B cell (primary cell): ENCODE measurements at regions not wholly inside any gene's neighbourhood (a gene's known extent, or its start where the extent isn't known, plus 50 kb on each side); places are given as distances from the start of the nearest gene placed in this dataset.

ENCODE experiments used
- ATAC-seq: fragments of 200-7000 bp; cut with Tn5 transposase; one replicate; pipeline ENCODE4 v1.10.0; 2021; ENCODE audit warnings: low read depth, mild to moderate bottlenecking, moderate number of reproducible peaks, moderate library complexity
- CTCF ChIA-PET: fragments of 350-600 bp; sonication (Branson Sonifier 250); formaldehyde crosslinking; loops from one replicate; lab custom pipeline; 2021; ENCODE audit warnings: antibody characterized with exemption, inconsistent platforms; lab: Charles Lee
- POLR2A ChIA-PET: fragments of 350-600 bp; sonication (Branson Sonifier 250); formaldehyde crosslinking; loops from one replicate; lab custom pipeline; 2021; ENCODE audit warnings: antibody characterized with exemption; lab: Charles Lee
- DNase-seq: peaks from one replicate; pipeline ENCODE4 v3.0.0; 2013
- H2AFZ ChIP-seq: 2 replicates; pipeline ENCODE4 v1.6.1; 2012; ENCODE audit warnings: mild to moderate bottlenecking, low read depth, low read length; ENCODE audit not compliant: insufficient read depth, poor library complexity, severe bottlenecking
- H3K27ac ChIP-seq, 2 donors: 1 replicate in 1 of 2; 2 replicates in 1 of 2; pipeline ENCODE4 v1.5.1; 2012 to 2013; ENCODE audit warnings: low read length in 2 of 2, mild to moderate bottlenecking in 2 of 2, moderate library complexity in 1 of 2
- H3K27me3 ChIP-seq, 4 experiments: fragments of 200-600 bp in 1 of 4; sonication (generic) in 1 of 4; replicated peaks in 1 of 4; 1 replicate in 2 of 4; 2 replicates in 2 of 4; pipeline versions ENCODE4 v1.6.1 to v1.7.0; 2013 to 2016; ENCODE audit warnings: low read length in 3 of 4, mild to moderate bottlenecking in 2 of 4, mixed read lengths in 1 of 4, moderate library complexity in 1 of 4; ENCODE audit not compliant: insufficient read depth in 4 of 4, control insufficient read depth in 3 of 4; ENCODE audit errors: control extremely low read depth in 1 of 4
- H3K36me3 ChIP-seq, 2 experiments: replicated peaks in 1 of 2; 1 replicate in 1 of 2; 2 replicates in 1 of 2; pipeline versions ENCODE4 v1.6.1 to v1.7.1; 2013; ENCODE audit warnings: low read length in 1 of 2; ENCODE audit not compliant: insufficient read depth in 2 of 2, control insufficient read depth in 1 of 2; ENCODE audit errors: control extremely low read depth in 1 of 2, extremely low read depth in 1 of 2
- H3K4me1 ChIP-seq, 2 donors: fragments of 200-600 bp in 1 of 2; sonication (generic) in 1 of 2; 1 replicate in 1 of 2; 2 replicates in 1 of 2; pipeline versions ENCODE4 v1.5.1 to v1.6.1; 2013 to 2017; ENCODE audit warnings: low read length in 2 of 2; ENCODE audit not compliant: control insufficient read depth in 2 of 2, insufficient read depth in 2 of 2
- H3K4me2 ChIP-seq: replicated peaks from 2 replicates; pipeline ENCODE3; 2012; ENCODE audit warnings: mild to moderate bottlenecking, low read depth, low read length; ENCODE audit not compliant: poor library complexity, severe bottlenecking
- H3K4me3 ChIP-seq, 5 experiments: fragments of 200-600 bp in 1 of 5; sonication (generic) in 1 of 5; 1 replicate in 3 of 5; 2 replicates in 2 of 5; pipeline versions ENCODE4 v1.5.1 to v1.7.0; 2011 to 2016; ENCODE audit warnings: low read length in 4 of 5, mild to moderate bottlenecking in 4 of 5, low read depth in 2 of 5, control low read depth in 1 of 5, moderate library complexity in 1 of 5; ENCODE audit not compliant: insufficient read depth in 1 of 5; ENCODE audit errors: control extremely low read depth in 1 of 5, extremely low read depth in 1 of 5
- H3K79me2 ChIP-seq: fragments of 200-600 bp; sonication (generic); one replicate; pipeline ENCODE4 v1.6.0; 2016; ENCODE audit warnings: low read length; ENCODE audit not compliant: control insufficient read depth, insufficient read depth
- H3K9ac ChIP-seq: fragments of 200-600 bp; sonication (generic); 2 replicates; pipeline ENCODE4 v1.6.1; 2017; ENCODE audit warnings: mild to moderate bottlenecking, low read length, moderate library complexity
- H3K9me3 ChIP-seq, 3 donors: one replicate each; pipeline versions ENCODE4 v1.6.1 to v1.7.1; 2013; ENCODE audit warnings: low read length in 2 of 3; ENCODE audit not compliant: control insufficient read depth in 2 of 3, insufficient read depth in 1 of 3; ENCODE audit errors: control extremely low read depth in 1 of 3
- H4K20me1 ChIP-seq: 2 replicates; pipeline ENCODE4 v1.6.0; 2012; ENCODE audit warnings: mild to moderate bottlenecking, low read length; ENCODE audit not compliant: insufficient read depth, control insufficient read depth, poor library complexity, severe bottlenecking
- H3K27ac Mint-ChIP-seq: one replicate; pipeline ENCODE4 v1.8.0; 2021; ENCODE audit warnings: mixed read lengths
- H3K27me3 Mint-ChIP-seq: one replicate; pipeline ENCODE4 v1.8.0; 2021; ENCODE audit warnings: mixed read lengths
- H3K4me1 Mint-ChIP-seq: one replicate; pipeline ENCODE4 v1.8.0; 2021; ENCODE audit warnings: mixed read lengths
- H3K4me3 Mint-ChIP-seq: one replicate; pipeline ENCODE4 v1.8.0; 2021; ENCODE audit warnings: mixed read lengths
- H3K9me3 Mint-ChIP-seq: one replicate; pipeline ENCODE4 v1.8.0; 2022; ENCODE audit warnings: mixed read lengths; ENCODE audit not compliant: insufficient read depth
- CTCF ChIP-seq: fragments of 200-600 bp; IDR thresholded peaks from one replicate; pipeline ENCODE4 v1.8.0; 2022; ENCODE audit warnings: antibody characterized with exemption, mild to moderate bottlenecking
- EZH2 ChIP-seq: IDR thresholded peaks from 2 replicates; pipeline ENCODE4 v1.6.1; 2012; ENCODE audit warnings: borderline replicate concordance, low read depth, mild to moderate bottlenecking, moderate library complexity, low read length; ENCODE audit not compliant: insufficient read depth, poor library complexity, severe bottlenecking
- WGBS: methylation state at CpG from one replicate; pipeline ENCODE4 v1.1.5; 2013; ENCODE audit warnings: missing lambda C conversion rate; ENCODE audit not compliant: insufficient coverage; 5-methylcytosine and 5-hydroxymethylcytosine counted together
- intact Hi-C: fragments of 100-400 bp; cut with micrococcal nuclease; formaldehyde crosslinking; loops from one replicate; pipeline ENCODE4 v1.10.0; 2022

DNA sequence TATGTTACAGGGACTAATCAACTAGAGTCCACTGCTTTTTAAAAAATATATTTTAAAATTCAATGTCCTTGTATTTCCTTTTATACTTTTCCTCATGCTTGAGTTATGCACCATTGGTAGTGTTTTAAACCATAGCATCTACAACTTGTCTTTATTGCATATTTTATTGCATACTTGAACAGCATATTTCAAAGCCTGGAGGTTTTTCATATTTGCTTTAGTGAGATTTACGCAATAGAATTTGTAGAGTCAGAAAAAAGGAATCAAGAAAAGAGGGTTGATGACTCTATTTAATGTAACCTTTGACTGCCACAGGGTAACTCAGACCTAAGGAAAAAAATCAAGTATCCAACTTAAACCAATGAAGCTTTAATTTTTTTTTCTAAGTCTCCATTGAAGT is 1165.7 kb upstream of the IGFBP7 start:
- CTCF ChIA-PET = no interaction called here
- DNase-seq (no peak), ATAC-seq (no peak)
- no CpG with 5 or more reads among the region's 1 CpG for WGBS
- no peak overlapping the region for H3K4me2 ChIP-seq
- no peaks in the 10 kb centered on the region for H4K20me1 ChIP-seq
- no peak for TF ChIP-seq EZH2
- no peak for TF ChIP-seq CTCF
- H3K4me1 ChIP-seq = no peaks in the 10 kb centered on the region
- Mint-ChIP-seq H3K9me3 (peaks cover 7% of the 10 kb centered on the region), H3K27me3 (no peaks in the 10 kb centered on the region), H3K4me3 (no peak overlapping the region), H3K27ac (no peak overlapping the region), H3K4me1 (no peaks in the 10 kb centered on the region)
- peaks cover 1 to 4% (median 2%) of the 10 kb centered on the region in 3 donors for H3K9me3 ChIP-seq
- no peak overlapping the region for H3K9ac ChIP-seq
- no peaks in the 10 kb centered on the region for H3K79me2 ChIP-seq
- intact Hi-C loops = no loop called here
- no peaks in the 10 kb centered on the region for H3K36me3 ChIP-seq
- POLR2A ChIA-PET = no interaction called here
- H2AFZ ChIP-seq = no peak overlapping the region
- H3K4me3 ChIP-seq = no peak overlapping the region
- H3K27me3 ChIP-seq = no peaks in the 10 kb centered on the region
- H3K27ac ChIP-seq = no peak overlapping the region

DNA sequence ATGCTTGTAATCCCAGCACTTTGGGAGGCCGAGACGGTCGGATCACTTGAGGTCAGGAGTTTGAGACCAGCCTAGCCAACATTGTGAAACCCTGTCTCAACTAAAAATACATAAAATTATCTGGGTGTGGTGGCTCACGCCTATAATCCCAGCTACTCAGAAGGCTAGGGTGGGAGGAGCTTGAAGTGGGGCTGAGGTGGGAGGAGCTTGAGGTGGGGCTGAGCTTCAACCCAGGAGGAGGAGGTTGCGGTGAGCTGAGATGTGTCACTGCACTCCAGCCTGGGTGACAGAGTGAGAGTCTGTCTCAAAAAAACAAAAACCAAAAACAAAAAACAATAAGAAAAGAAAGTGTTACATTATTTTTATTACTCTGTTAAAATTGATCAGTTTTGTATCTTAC is 1164.4 kb upstream of the IGFBP7 start:
- no peaks in the 10 kb centered on the region for H4K20me1 ChIP-seq
- POLR2A ChIA-PET = no interaction called here

More for the DNA sequence above, 1164.4 kb upstream of the IGFBP7 start:
- WGBS = no CpG with 5 or more reads among the region's 5 CpGs
- no peaks in the 10 kb centered on the region for H3K4me1 ChIP-seq
- DNase-seq = no peak
- H3K4me1 Mint-ChIP-seq = no peaks in the 10 kb centered on the region
- intact Hi-C loops = no loop called here
- no peak overlapping the region for H3K4me3 ChIP-seq
- H3K27me3 Mint-ChIP-seq = no peaks in the 10 kb centered on the region
- peaks cover 0 to 14% (median 2%) of the 10 kb centered on the region in 3 donors for H3K9me3 ChIP-seq
- no peak overlapping the region for H2AFZ ChIP-seq
- H3K79me2 ChIP-seq = no peaks in the 10 kb centered on the region
- TF ChIP-seq CTCF (no peak), EZH2 (no peak)
- no peak overlapping the region for H3K27ac ChIP-seq
- ATAC-seq = no peak
- H3K4me3 Mint-ChIP-seq = no peak overlapping the region
- H3K4me2 ChIP-seq = no peak overlapping the region
- H3K27me3 ChIP-seq = no peaks in the 10 kb centered on the region
- CTCF ChIA-PET = no interaction called here
- no peak overlapping the region for H3K27ac Mint-ChIP-seq
- no peaks in the 10 kb centered on the region for H3K36me3 ChIP-seq
- no peak overlapping the region for H3K9ac ChIP-seq
- H3K9me3 Mint-ChIP-seq = peaks cover 2% of the 10 kb centered on the region
